ENCODE measurements at regions not wholly inside any gene's neighbourhood (a gene's known extent, or its start where the extent isn't known, plus 50 kb on each side); places are given as distances from the start of the nearest gene placed in this dataset.

DNA sequence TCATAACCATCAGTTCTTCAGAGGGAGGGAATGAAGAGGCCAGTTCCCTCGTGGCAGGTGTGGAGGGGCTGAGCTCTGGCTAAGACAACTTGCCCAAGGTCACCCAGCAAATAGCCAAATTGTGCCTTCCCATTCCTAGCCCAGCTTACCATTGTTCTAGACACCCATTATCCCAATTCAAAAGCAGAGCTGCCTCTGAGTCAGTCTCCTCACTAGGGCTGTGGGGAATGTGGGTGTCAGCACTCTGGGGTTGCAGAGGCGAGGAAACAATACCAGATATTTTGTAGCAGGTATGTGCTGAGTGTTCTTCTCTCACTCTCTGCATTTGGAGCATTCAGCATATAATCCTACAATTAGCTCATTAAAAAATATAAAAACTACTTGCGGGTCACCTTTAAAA is 270.8 kb downstream of the PSAT1 start:
- DNase-seq = no peak

- no peak for DNase-seq
These were observed 271.8 kb downstream of the PSAT1 start for GRCh38 chr9:78568774-78569173.

- DNase-seq = no peak
These were observed 275.3 kb downstream of the PSAT1 start for GRCh38 chr9:78572266-78572665.

- no peak for DNase-seq
These were observed 276.3 kb downstream of the PSAT1 start for GRCh38 chr9:78573205-78573604.

GRCh38 chr9:78573669-78574068 is 276.7 kb downstream of the PSAT1 start:
- no peak for DNase-seq

DNA sequence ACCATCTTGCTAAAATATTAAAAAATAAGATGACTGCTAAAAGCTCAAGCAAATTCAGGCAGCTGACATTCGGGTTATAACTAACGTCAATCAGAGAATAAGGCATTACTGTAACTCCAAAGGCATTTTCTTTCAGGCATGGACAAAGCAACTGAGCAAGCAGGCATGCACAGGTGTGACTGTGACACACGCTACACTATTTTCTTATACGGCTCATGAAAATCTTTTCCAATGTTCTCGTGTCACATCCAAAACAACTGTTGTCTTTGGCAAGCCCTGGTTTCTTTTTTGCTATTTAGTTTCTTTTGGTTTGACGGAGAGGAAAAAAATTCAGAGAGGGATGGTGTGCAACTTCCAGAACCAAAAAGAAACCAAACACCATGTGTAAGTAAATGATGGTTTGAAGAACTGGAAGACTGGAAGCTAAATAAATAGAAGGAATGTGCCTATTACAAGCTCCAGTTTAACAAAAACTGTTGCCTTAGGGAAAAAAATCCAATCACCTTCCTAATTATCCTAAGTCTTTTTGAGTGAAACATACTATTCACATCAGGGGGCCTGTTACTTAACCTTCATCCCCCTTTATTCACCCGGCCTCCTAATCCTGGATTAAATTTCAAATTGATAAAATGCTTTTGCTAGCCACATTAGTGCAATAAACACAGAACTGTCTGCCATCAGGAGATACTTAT is 277.6 kb downstream of the PSAT1 start:
- DNase-seq = no peak

- DNase-seq = no peak
These were observed 278.2 kb downstream of the PSAT1 start for GRCh38 chr9:78575081-78575480.

- no peak for DNase-seq
These were observed 278.8 kb downstream of the PSAT1 start for GRCh38 chr9:78575771-78576170.

GRCh38 chr9:78577156-78577906 is 280.4 kb downstream of the PSAT1 start:
- no peak for DNase-seq

- DNase-seq = no peak
These were observed 281.1 kb downstream of the PSAT1 start for GRCh38 chr9:78578072-78578471.

DNA sequence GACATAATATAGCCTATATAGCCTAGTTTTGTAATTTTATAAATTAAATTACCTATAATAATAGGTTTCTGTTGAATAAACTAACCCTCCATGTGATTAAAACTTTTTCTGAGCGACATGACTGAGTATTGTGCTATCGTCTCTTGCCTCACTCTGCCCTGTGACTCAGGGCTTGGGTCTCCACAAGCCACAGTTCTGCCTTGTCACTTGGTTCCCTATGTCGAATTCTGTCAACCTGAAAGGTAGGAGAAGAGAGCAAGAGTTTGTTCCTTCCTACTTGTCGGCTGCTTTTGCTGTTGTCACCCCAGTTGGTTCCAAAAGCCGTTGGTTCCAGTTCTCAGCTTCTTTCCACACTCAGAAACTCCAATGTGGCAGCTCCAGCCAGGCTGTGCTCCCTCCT is 285.9 kb downstream of the PSAT1 start:
- no peak for DNase-seq

DNA sequence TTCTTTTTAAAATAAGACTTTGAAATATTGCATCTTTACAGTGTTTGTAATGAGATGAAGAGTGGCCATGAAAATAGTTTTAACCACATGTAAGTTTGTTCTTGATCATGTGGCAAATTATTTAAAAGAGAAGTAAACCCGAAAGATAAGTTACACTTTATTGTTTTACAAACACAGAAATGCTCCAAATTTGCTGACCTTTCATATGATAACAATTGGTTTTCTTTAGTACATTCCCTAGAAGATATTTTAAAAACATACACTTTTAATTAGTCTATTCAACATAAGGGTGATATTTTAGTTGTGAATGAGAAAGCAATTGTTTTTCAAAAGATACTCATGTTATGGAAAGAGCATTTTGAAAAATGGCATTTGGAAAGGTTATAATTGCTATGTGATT is 287.7 kb downstream of the PSAT1 start:
- no peak for DNase-seq

DNA sequence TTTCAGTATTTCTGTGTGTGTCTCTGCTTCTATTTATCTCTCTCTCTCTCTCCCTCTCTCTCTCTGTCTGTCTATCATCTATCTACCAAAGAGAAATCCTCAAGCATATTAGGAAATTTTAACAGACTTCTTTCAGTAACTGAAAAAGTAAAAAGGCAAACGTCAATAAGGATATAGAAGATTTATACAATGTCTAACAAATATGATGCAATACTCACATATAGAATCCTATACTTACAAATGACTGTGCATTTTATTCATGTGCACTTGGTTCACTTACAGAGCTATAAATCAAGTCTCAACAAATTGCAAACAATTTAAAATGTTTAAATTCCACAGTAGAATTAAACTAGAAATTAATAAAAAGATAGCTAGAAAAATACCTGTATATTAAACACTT is 289.0 kb downstream of the PSAT1 start:
- no peak for DNase-seq

GRCh38 chr9:78590068-78590467 is 293.1 kb downstream of the PSAT1 start:
- no peak for DNase-seq

DNA sequence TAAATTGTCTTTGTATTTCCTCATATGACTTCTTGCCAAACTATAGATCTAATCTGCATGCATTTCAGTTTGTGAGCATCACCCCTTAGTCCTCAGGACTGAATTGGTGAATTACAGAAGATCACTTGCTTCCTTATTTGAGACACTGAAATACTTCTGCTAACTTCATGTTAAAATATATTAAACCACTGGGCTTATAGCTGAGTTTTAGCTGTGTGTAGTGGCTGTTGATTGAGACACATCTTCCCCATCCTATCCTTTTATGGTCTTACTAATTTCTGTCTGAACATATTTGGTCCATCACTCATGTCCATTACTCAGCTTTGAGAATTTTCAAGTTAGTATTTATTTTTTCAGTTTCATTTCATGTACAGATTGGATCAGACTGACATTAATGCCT is 295.9 kb downstream of the PSAT1 start:
- DNase-seq = no peak

- DNase-seq = no peak
These were observed 298.4 kb downstream of the PSAT1 start for GRCh38 chr9:78595200-78595945.

DNA sequence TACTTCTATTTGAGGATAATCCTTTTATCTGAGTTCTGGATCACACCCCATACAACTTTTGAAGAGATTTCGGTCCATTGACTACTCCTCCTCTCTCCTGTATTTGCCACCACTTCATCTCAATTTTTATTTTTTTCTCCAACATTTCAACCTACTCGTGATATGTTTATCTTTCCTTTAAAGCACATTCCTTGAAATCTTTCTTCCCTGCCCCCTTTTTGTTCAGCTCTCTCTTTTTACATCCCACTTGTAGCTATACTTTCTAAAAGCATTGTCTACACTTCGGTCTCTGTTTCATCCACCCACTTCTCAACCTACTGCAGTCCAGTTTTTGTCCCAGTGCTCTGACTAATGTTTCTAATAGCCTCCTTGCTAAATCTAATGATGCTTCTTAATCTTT is 299.4 kb downstream of the PSAT1 start:
- DNase-seq = no peak

- no peak for DNase-seq
These were observed 301.2 kb downstream of the PSAT1 start for GRCh38 chr9:78598120-78598519.

DNA sequence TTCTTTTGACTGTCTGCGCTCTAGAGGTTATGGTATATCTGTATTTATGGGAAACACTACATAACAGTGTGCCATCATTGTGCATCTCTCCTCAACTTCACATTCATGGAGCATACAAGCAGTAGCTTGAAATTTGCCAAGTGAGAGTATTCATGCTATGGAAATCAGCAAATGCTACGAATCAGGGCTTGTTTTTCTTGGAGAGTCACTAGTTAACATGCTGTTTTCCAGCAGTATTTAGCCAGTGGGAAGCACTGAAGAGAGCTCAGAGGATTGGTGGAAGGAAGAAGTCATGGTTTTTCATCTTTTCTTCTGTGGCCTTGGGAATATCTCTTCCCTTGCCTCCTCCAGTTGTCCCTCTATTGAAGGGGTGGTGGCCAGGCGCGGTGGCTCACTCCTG is 303.0 kb downstream of the PSAT1 start:
- DNase-seq = no peak

DNA sequence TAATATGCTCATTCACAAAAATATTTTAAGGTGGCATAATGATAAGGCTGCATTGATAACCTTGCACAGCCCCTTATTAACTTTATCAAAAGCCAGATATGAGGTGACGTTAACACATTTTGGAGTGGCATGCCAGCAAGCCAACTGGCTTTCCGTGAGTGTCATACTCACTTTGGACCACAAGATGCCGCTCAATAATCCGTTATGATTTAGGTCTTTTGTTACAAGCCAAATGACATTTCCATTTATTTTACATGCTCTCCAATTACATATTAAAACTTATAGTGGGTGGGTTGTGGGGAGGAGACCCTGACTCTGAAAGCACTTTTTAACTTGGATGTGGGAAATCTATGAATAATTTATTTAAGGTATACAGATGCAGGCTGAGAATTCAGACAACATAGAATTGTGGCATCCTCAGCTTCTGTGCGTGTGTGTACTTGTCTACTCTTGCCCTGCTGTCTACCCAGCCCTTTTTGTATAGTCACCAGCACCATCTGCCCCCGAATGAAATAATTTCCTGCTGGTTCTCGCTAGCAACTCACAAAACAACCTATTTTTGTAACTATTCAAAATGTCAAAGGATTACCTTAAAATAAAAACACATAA is 305.1 kb downstream of the PSAT1 start:
- peak; percentile 79 for DNase-seq

GRCh38 chr9:78605041-78606000 is 308.4 kb downstream of the PSAT1 start:
- DNase-seq = no peak

- no peak for DNase-seq
These were observed 309.1 kb downstream of the PSAT1 start for GRCh38 chr9:78606001-78606379.
